ENCODE measurements at regions not wholly inside any gene's neighbourhood (a gene's known extent, or its start where the extent isn't known, plus 50 kb on each side); places are given as distances from the start of the nearest gene placed in this dataset.

DNA sequence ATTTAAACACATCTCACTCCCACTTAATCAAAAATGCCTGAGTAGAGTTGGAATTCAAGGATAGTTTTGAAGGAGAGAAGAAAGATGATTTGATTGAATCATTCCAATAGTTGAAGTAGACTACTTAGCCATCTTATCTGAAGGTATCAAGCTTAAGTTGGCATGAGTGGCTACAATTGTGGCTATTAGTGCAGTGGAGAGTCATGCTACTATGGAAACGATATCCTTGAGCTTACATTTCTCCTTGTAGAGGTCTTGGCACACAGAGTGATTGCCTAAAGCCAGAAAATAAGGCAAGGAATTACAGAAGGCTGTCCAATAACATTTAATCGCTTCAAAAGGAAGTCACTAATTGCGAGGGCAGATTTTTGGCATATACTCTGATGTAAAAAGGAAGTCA is 1022.7 kb downstream of the IGSF11 start:
- no peak for TF ChIP-seq CTCF (IDR thresholded peaks at IDR 0.05; ENCODE audit: low read depth, low read length)
- TF ChIP-seq POLR2A (IDR thresholded peaks at IDR 0.05; ENCODE audit: extremely low read depth, insufficient read length): no peak
